Neural cell (in vitro differentiated cells): ENCODE measurements at regions not wholly inside any gene's neighbourhood (a gene's known extent, or its start where the extent isn't known, plus 50 kb on each side); places are given as distances from the start of the nearest gene placed in this dataset.

Experiments used
- H2AFZ ChIP-seq: fragments of 200-600, 300-800 bp; sonication (generic), shearing (Covaris generic); 2 replicates; pipeline ENCODE4 v1.6.0; 2014; ENCODE audit warnings: low read depth, mild to moderate bottlenecking, antibody characterized with exemption, low read length, moderate library complexity
- H3F3A ChIP-seq: fragments of 200-600 bp; shearing (Covaris generic); 2 replicates; pipeline ENCODE4 v1.6.1; 2016; ENCODE audit warnings: mild to moderate bottlenecking, moderate library complexity, mixed read lengths, antibody characterized with exemption, low read length; ENCODE audit not compliant: insufficient read depth, poor library complexity, severe bottlenecking
- H3K27ac ChIP-seq: fragments of 200-600, 300-800 bp; sonication (generic), shearing (Covaris generic); 2 replicates; pipeline ENCODE4 v1.5.1; 2014; ENCODE audit warnings: mild to moderate bottlenecking, low read length, moderate library complexity
- H3K27me3 ChIP-seq: fragments of 300-800, 200-600 bp; sonication (generic), shearing (Covaris generic); 2 replicates; pipeline ENCODE4 v1.6.0; 2014; ENCODE audit warnings: mild to moderate bottlenecking, low read depth, low read length, moderate library complexity; ENCODE audit not compliant: insufficient read depth
- H3K36me3 ChIP-seq: fragments of 300-800, 200-600 bp; sonication (generic), shearing (Covaris generic); 2 replicates; pipeline ENCODE4 v1.5.1; 2014; ENCODE audit warnings: mild to moderate bottlenecking, antibody characterized with exemption, low read length, moderate library complexity; ENCODE audit not compliant: insufficient read depth
- H3K4me2 ChIP-seq: fragments of 300-800, 200-600 bp; sonication (generic), shearing (Covaris generic); 2 replicates; pipeline ENCODE4 v1.6.0; 2014; ENCODE audit warnings: mild to moderate bottlenecking, low read length
- H3K4me3 ChIP-seq: fragments of 300-800, 200-600 bp; sonication (generic), shearing (Covaris generic); 2 replicates; pipeline ENCODE4 v1.5.1; 2014; ENCODE audit warnings: mild to moderate bottlenecking, low read length, moderate library complexity
- H3K79me2 ChIP-seq: fragments of 200-600 bp; shearing (Covaris generic); replicated peaks from 2 replicates; pipeline ENCODE4 v1.6.0; 2014; ENCODE audit warnings: mild to moderate bottlenecking, low read length, moderate library complexity; ENCODE audit not compliant: insufficient read depth
- H3K9ac ChIP-seq: fragments of 300-800, 200-600 bp; sonication (generic), shearing (Covaris generic); 2 replicates; pipeline ENCODE4 v1.6.1; 2016; ENCODE audit warnings: mild to moderate bottlenecking, low read length, mixed read lengths
- H3K9me2 ChIP-seq: fragments of 200-600 bp; shearing (Covaris generic); 2 replicates; pipeline ENCODE4 v1.6.1; 2016; ENCODE audit warnings: mild to moderate bottlenecking, low read length, mixed read lengths; ENCODE audit not compliant: insufficient read depth
- H3K9me3 ChIP-seq: fragments of 200-600, 300-800 bp; sonication (generic), shearing (Covaris generic); 2 replicates; pipeline ENCODE4 v1.6.1; 2016; ENCODE audit warnings: mild to moderate bottlenecking, mixed run types, low read length, moderate library complexity, mixed read lengths
- H4K20me1 ChIP-seq: fragments of 200-600 bp; shearing (Covaris generic); 2 replicates; pipeline ENCODE4 v1.6.1; 2016; ENCODE audit warnings: mild to moderate bottlenecking, mixed run types; ENCODE audit not compliant: insufficient read depth
- EP300 ChIP-seq: fragments of 450-650 bp; conservative IDR thresholded peaks from 2 replicates; pipeline ENCODE4 v1.6.1; 2014; ENCODE audit warnings: antibody characterized with exemption, mild to moderate bottlenecking, moderate library complexity; ENCODE audit not compliant: poor library complexity, severe bottlenecking
- EZH2 ChIP-seq: fragments of 200-600, 300-800 bp; shearing (Covaris generic), sonication (generic); IDR thresholded peaks from 2 replicates; pipeline ENCODE4 v1.6.1; 2014; ENCODE audit warnings: antibody characterized with exemption, low read length, borderline replicate concordance, mild to moderate bottlenecking; ENCODE audit not compliant: insufficient read depth, poor library complexity, severe bottlenecking
- MXI1 ChIP-seq: fragments of 450-650 bp; conservative IDR thresholded peaks from 2 replicates; pipeline ENCODE4 v1.6.1; 2014; ENCODE audit warnings: antibody characterized with exemption, mild to moderate bottlenecking; ENCODE audit not compliant: poor library complexity, severe bottlenecking
- POLR2AphosphoS5 ChIP-seq: IDR thresholded peaks from 2 replicates; pipeline ENCODE4 v1.6.1; 2012
- RAD21 ChIP-seq: fragments of 450-650 bp; conservative IDR thresholded peaks from 2 replicates; pipeline ENCODE4 v1.6.1; 2014; ENCODE audit warnings: antibody characterized with exemption, mild to moderate bottlenecking, moderate library complexity
- SMC3 ChIP-seq: fragments of 450-650 bp; conservative IDR thresholded peaks from 2 replicates; pipeline ENCODE4 v1.6.1; 2014; ENCODE audit warnings: antibody characterized with exemption, mild to moderate bottlenecking, moderate library complexity; ENCODE audit not compliant: poor library complexity
- TAF1 ChIP-seq: IDR thresholded peaks from 2 replicates; pipeline ENCODE4 v1.6.1; 2012; ENCODE audit warnings: low read depth
- TF ChIP-seq, protein P1 (sequence below): fragments of 450-650 bp; IDR thresholded peaks from 2 replicates; pipeline ENCODE4 v1.5.1; 2014; ENCODE audit warnings: antibody characterized with exemption, mild to moderate bottlenecking, moderate library complexity; ENCODE audit not compliant: poor library complexity, severe bottlenecking
- TF ChIP-seq, protein P2 (sequence below): IDR thresholded peaks from 2 replicates; pipeline ENCODE4 v1.6.1; 2012; ENCODE audit warnings: borderline replicate concordance

DNA sequence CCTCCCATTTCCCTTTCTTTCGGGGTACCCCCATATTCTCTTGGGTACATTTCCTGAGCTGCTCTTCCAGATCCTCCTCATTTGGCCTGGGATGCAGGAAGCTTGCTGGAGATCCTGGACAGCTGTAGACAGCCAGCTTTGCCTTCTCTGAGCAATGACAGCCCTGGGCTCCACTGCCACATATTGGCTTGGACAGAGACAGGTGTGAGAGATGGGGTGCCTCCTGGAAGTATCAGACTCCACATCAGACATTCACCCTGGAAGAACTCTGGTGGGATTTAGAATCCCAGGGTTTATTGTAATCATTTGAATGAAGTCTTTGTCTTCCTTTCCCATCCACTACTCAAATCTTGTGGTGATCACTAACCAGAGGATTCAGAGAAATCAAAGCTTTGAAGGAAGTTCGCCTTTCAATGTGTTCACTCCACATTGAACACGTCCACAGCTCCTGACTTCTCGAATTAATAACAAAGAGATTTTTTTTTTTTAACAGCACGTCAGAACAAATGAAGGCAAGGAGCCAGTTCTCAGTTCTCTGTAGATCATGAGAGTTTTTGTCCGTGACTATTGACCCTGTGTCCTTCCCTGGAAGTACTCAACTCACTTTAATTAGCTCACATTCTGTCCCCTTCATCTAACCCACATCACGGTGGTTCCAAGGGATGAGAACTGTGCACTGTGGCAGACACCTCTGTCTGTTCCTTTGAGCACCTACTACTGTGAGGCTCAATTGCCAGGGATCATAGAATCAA, 377.6 kb upstream of the TRIB2 start:
- H3K79me2 ChIP-seq = no peaks in the 10 kb centered on the region
- no peaks in the 10 kb centered on the region for H3F3A ChIP-seq
- no peaks in the 10 kb centered on the region for H3K36me3 ChIP-seq
- H3K9me3 ChIP-seq = no peaks in the 10 kb centered on the region
- H3K9me2 ChIP-seq = no peaks in the 10 kb centered on the region
- no peak overlapping the region for H3K9ac ChIP-seq
- TF ChIP-seq POLR2AphosphoS5 (no peak), EP300 (no peak), TAF1 (no peak)
- TF ChIP-seq, protein P1, sequence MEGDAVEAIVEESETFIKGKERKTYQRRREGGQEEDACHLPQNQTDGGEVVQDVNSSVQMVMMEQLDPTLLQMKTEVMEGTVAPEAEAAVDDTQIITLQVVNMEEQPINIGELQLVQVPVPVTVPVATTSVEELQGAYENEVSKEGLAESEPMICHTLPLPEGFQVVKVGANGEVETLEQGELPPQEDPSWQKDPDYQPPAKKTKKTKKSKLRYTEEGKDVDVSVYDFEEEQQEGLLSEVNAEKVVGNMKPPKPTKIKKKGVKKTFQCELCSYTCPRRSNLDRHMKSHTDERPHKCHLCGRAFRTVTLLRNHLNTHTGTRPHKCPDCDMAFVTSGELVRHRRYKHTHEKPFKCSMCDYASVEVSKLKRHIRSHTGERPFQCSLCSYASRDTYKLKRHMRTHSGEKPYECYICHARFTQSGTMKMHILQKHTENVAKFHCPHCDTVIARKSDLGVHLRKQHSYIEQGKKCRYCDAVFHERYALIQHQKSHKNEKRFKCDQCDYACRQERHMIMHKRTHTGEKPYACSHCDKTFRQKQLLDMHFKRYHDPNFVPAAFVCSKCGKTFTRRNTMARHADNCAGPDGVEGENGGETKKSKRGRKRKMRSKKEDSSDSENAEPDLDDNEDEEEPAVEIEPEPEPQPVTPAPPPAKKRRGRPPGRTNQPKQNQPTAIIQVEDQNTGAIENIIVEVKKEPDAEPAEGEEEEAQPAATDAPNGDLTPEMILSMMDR = no peak
- no peaks in the 10 kb centered on the region for H4K20me1 ChIP-seq
- no peak overlapping the region for H2AFZ ChIP-seq
- H3K4me3 ChIP-seq = no peak overlapping the region
- no peaks in the 10 kb centered on the region for H3K27me3 ChIP-seq
- no peak overlapping the region for H3K4me2 ChIP-seq
- no peak overlapping the region for H3K27ac ChIP-seq

DNA sequence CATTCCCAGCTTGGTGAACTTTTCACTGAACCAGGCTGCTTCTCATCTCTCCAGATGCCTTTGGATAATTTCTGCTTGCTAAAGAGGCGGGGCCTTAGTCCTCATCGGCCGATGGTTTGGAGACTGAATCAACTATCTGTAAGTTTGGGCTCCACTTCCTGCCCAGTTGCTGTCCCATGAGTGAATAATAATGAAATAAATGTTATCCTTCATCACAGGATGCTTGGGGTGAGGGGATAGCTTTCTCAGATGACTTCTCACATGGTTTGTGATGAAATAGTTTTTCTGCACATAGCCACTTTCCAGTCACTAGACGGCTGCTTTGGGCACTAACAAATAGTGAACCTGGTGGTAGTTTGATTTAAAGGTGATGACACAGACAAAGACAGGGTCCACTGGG, 376.6 kb upstream of the TRIB2 start:
- H3K79me2 ChIP-seq = no peaks in the 10 kb centered on the region
- no peak overlapping the region for H2AFZ ChIP-seq
- H3K9ac ChIP-seq = no peak overlapping the region
- H3K27me3 ChIP-seq = no peaks in the 10 kb centered on the region
- H3K4me2 ChIP-seq = no peak overlapping the region
- H3K27ac ChIP-seq = no peak overlapping the region
- H3F3A ChIP-seq = no peaks in the 10 kb centered on the region
- no peaks in the 10 kb centered on the region for H4K20me1 ChIP-seq
- TF ChIP-seq, protein P1 = no peak
- TF ChIP-seq, protein P2, sequence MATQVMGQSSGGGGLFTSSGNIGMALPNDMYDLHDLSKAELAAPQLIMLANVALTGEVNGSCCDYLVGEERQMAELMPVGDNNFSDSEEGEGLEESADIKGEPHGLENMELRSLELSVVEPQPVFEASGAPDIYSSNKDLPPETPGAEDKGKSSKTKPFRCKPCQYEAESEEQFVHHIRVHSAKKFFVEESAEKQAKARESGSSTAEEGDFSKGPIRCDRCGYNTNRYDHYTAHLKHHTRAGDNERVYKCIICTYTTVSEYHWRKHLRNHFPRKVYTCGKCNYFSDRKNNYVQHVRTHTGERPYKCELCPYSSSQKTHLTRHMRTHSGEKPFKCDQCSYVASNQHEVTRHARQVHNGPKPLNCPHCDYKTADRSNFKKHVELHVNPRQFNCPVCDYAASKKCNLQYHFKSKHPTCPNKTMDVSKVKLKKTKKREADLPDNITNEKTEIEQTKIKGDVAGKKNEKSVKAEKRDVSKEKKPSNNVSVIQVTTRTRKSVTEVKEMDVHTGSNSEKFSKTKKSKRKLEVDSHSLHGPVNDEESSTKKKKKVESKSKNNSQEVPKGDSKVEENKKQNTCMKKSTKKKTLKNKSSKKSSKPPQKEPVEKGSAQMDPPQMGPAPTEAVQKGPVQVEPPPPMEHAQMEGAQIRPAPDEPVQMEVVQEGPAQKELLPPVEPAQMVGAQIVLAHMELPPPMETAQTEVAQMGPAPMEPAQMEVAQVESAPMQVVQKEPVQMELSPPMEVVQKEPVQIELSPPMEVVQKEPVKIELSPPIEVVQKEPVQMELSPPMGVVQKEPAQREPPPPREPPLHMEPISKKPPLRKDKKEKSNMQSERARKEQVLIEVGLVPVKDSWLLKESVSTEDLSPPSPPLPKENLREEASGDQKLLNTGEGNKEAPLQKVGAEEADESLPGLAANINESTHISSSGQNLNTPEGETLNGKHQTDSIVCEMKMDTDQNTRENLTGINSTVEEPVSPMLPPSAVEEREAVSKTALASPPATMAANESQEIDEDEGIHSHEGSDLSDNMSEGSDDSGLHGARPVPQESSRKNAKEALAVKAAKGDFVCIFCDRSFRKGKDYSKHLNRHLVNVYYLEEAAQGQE = no peak
- TF ChIP-seq RAD21 = no peak
- TF ChIP-seq EZH2 = no peak
- no peak for TF ChIP-seq SMC3
- no peak for TF ChIP-seq POLR2AphosphoS5
- no peak for TF ChIP-seq MXI1
- TF ChIP-seq EP300 = no peak
- TF ChIP-seq TAF1 = no peak
- no peaks in the 10 kb centered on the region for H3K9me2 ChIP-seq
- H3K4me3 ChIP-seq = no peak overlapping the region
- H3K9me3 ChIP-seq = no peaks in the 10 kb centered on the region
- no peaks in the 10 kb centered on the region for H3K36me3 ChIP-seq
